ENCODE measurements at regions not wholly inside any gene's neighbourhood (a gene's known extent, or its start where the extent isn't known, plus 50 kb on each side); places are given as distances from the start of the nearest gene placed in this dataset.

DNA sequence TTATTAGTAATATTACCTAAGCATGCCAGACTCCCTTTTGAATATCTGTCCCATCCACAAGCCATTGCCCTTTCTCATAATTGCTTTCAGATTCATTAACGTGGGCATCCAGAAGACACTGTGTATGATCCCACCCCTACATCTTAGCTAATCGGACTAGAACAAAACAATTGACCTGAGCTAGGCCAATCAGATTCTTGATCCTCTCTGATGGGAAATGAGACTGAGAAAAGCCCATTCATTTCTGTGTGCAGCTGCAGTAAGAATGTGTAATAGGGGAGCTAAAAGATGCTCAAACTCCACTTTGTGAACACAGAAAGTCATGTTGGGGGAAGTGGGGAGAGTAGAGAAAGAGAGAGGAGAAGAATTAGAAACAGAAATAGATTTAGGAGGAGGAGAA lies 281.7 kb upstream of the G2E3 start:
- no peak for TF ChIP-seq EZH2 (IDR thresholded peaks at IDR 0.05; ENCODE audit: insufficient read depth, poor library complexity, severe bottlenecking)
- TF ChIP-seq EZH2phosphoT487 (IDR thresholded peaks at IDR 0.05; ENCODE audit: insufficient read depth, low read depth), result no peak

All from GM23248 (cell line).